NCI-H1694 treated with DMSO at 0.1 percent for 48 hours (cell line): ENCODE measurements at regions not wholly inside any gene's neighbourhood (a gene's known extent, or its start where the extent isn't known, plus 50 kb on each side); places are given as distances from the start of the nearest gene placed in this dataset.
"Not testable (repeated sequence)": the region's sequence is repeated elsewhere in the genome, so short reads cannot be mapped to it uniquely, and the experiment has no call there.

Experiments
- DNase-seq: peaks from one replicate; lab custom pipeline; 2025; lab: John Stamatoyannopoulos, UW

DNA sequence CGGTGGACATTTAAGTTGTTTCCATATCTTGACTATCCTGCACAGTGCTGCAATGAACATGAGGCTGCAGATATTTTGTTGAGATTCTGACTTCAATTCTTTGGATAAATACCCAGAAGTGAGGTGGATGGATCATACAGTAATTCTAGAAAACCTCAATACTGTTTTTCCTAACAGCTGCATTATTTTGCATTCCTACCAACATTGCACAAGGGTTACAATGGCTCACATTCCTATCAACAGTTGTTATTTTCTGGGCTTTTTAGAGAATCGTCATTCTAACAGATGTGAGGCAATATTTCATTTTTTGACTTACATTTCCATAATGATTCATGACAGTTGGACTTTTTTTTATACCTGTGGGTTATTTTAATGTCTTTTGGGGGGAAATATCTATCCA lies 716.9 kb upstream of the ANO3 start:
- DNase-seq = no peak

DNA sequence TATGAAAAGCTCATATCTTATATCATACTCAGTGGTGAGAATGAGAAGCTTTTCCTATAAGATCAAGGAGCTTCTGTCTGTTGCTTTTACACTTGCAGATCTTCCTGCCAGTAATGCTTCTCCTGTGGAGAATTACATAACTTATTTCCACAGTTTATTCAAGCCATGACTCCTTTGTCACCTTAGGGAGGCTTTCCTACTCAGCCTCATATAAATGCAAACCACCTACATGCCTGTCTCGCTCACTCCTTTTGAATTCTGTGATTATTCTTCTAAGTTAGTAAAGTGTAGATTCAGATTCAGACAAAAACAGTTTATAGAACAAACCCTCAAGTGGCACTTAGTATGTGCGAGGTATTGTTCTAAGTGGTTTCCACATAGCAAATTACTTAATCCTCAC lies 716.1 kb upstream of the ANO3 start:
- DNase-seq = no peak

DNA sequence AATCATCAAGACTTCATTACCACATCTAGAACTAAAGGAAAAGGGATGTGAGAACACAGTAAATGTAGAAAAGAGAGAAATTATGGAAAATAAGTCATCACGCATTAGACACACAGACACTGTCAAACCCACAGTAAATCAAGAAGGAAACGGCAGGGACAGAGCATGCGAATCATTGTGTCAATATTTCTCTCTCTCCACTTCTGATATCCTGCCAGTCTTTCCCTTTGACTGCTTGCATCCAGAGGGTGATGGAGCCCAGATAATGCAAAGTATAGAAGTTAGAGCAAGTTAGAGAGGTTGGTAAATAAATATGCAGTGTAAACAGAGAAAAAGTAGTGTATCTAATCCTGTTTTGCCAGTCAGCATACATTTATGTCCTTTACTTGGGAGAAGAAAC lies 706.8 kb upstream of the ANO3 start:
- no peak for DNase-seq

DNA sequence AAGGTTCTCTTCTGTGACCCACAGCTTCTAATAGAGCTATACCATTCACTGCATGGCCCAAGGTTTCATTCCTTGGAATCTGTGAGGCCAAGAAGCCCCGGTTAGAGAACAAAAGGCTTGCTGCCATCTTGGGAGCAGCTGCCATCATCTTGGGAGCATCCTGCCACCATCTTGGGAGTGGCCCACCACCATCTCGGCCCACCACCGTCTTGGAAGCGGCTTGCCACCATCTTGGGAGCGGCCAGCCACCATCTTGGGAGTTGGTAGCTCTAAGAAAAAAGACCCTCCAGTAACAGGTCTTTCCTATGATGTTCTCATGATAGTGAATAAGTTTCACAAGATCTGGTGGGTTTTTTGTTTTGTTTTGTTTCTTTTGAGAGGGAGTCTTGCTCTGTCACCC lies 703.9 kb upstream of the ANO3 start:
- no peak for DNase-seq

DNA sequence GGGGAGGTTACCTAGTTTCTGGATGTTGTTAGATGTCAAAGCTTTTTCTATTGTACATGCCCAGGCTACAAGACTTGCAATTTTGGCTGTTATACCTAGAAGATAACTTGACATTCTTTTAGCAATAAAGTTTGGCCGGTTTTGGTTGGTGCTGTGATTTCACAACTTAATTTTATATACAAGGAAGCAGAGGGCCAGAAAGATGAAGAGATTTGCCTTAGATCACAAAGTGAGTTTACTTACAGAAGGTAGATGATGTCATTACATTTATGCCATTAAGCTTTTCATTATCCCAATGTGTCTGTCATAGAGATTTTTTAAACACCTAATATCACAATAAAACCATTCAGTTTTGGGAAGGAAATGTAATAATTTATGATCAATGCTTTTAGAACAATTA lies 698.7 kb upstream of the ANO3 start:
- DNase-seq = no peak

DNA sequence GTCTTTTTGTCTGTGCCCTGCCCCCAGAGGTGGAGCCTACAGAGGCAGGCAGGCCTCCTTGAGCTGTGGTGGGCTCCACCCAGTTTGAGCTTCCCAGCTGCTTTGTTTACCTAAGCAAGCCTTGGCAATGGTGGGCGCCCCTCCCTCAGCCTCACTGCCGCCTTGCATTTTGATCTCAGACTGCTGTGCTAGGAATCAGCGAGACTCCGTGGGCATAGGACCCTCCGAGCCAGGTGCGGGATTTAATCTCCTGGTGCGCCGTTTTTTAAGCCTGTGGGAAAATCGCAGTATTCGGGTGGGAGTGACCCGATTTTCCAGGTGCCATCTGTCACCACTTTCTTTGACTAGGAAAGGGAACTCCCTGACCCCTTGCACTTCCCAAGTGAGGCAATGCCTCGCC lies 682.7 kb upstream of the ANO3 start:
- not testable (repeated sequence) for DNase-seq

DNA sequence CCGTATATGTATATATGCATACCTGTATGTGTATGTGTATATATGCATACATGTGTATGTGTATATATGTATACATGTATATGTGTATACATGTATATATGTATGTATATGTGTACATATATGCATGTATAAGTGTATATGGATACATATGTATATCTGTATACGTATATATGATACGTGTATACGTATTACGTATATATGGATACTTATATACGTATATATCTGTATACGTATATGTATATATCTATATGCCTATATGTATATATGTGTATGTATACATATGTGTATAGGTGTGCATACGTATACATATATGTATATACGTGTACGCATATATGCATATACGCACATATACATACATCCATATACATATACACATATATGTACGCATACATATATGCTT lies 681.6 kb upstream of the ANO3 start:
- DNase-seq = no peak

DNA sequence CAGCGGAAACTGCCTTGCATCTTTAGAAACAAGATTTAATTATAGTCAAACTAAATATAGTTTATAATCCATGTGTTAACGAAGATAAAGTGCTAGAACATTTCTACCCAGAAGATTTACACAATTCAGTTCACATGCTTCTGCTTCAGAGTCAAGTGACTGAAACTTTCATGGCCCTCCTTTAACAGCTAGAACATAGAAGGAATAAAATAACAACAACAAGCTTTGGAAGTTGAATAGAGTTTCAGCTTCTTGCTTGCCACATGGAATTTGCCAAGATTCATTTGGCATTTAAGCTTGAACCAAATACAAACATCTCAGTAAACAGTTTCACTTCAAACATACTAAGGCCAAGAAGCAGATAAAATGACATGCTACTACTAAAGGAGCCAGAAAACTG lies 676.3 kb upstream of the ANO3 start:
- DNase-seq = no peak

DNA sequence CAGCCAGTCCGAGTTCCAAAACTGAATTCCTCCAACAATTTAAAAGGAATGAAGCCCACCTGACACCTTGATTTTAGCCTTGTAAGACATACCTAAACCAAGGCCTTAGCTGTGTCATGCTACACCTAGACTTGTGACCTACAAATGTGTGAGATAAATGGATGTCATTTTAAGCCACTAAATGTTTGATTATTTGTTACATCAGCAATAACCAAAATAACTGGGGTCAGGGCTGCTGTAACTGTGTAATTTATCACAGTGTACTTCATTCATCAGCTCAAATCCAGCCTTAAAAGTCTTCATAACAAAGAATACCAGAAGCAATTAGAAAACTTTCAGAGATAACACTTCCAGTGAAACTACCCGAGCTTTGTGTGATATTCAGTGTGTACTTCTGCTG lies 673.0 kb upstream of the ANO3 start:
- DNase-seq = no peak

DNA sequence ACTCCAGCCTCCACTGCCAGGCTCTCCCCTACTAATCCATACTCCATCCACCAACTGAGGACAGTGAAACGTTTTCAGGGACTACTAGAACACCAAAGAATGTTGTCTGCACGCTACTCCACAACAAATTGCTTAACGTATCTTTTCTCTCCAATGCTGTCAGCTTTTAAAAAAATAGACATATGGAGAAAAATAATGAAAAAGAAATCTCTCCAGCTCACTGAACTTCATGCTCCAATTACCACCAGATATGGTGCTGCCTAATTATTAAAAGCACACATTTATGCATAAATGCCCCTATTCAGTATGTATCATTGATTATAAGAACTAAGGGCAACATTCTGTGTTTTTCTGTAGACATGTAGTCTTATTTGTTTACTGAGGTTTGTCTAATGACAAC lies 672.2 kb upstream of the ANO3 start:
- no peak for DNase-seq

DNA sequence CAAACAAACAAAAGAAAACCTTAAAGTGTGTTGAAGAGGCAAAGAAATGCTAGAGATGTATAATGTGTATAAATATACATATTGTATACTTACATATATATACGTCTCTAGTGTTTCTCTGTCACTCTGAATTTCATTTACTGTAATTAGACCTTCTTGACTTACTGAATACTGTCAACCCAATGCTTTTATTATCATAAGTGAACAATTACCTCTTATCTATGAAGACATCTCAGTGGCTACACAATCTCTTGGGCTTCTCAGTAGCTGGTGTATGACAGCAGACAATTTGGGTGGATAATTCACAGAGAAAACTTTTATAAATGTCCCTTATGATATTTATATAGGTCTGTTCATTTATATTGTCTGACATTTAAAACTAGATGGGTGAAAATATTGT lies 664.1 kb upstream of the ANO3 start:
- no peak for DNase-seq

DNA sequence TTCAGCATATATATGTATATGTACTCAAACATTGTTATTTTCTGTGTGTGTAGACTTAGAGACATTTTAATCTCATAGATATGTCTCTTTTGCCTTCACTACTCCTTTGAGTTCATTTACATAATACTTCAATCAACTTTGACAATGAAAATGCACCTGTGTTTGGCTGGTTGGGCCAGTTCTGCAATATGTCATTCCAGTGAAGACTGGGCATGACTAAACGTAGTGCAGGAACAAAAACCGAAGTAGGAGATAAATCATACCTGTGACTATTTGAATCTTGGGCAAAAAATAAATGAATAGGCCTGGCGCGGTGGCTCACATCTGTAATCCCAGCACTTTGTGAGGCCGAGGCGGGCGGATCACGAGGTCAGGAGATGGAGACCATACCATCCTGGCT lies 640.0 kb upstream of the ANO3 start:
- no peak for DNase-seq

DNA sequence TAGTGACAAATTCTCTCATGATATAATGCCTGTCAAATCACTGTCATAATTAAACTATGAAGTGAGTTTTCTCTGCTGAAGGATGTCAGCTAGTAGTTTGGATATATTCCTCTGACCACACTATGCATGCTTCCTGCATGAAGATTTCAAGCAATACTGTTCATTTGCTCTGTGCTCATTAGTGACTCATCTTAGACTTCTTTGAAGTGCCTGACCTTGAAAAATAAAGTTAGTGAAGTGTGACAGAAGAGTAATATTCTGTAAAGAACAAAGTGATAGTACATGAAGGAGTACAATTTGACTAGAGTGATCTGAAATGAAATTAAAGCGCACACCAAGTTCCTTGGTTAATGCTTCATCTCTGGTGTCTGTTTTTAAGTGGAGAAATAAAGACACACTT lies 629.5 kb upstream of the ANO3 start:
- no peak for DNase-seq

DNA sequence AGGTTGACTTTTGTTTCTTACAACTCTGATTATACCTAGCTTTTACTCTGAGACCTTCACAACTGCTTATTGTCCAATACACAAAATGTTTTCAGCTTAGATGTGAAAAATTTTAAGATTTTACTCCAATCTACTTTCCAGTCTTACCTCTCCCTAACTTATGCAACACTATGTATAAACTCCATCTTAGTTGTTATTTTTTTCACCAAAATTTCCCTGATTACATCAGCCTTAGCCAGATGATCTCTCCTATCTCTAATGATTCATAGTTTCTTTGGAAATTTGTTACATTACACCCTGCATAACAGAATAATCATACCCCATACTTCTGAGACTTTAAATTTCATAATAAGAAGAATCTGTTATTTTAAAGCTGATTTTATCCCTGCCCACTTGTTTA lies 621.0 kb upstream of the ANO3 start:
- DNase-seq = no peak

DNA sequence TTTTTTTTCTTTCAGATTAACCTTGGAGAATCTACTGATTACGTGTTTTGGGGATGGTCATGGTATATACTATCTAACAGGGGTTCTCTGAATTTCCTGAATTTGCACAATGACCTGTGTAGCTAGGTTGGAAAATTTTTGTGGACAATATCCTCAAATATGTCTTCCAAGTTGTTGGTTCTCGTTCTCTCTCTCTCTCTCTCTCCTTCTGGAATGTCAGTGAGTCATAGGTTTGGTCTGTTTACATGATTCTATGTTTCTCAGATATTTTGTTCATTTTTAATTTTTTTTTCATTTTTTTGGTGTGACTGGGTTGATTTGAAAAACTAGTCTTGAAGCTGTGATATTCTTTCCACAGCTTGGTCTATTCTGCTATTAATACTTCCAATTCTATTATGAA lies 604.0 kb upstream of the ANO3 start:
- DNase-seq = no peak

DNA sequence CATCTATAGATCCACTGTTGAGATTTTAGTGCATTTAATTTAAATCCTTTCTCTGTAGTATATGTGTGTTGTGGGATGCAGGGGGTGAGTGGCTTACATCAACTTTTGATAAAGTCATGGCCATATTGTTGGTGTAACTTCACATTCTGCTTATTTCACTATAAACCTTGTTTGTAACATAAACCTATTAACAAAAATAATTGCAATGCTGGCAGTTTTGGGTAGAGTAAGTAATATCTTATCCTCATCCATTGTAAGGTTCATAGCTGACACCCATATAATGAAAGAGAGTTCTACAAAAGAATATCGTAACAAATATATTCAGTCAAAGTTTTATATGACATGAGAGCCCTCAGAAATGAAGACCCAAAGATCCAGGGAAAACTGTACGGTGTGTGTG lies 601.7 kb upstream of the ANO3 start:
- no peak for DNase-seq

DNA sequence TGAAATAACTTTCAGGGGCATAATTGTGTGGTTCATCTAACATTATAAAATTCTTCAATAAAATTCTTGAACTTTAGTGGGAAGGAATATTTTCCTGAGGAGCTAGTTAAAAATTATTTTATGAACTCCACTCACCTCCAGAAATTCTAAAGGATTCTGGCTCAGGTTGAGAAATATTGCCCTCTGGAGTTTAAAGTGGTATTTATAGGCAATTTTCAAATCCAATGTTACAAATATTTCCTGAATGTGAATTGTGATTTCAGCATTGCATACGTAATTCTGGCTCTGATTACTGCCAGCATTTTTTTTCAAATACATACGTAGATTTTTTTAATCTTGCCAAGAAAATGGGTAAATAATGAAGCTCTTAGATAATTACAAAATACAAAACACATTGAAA lies 598.2 kb upstream of the ANO3 start:
- no peak for DNase-seq

DNA sequence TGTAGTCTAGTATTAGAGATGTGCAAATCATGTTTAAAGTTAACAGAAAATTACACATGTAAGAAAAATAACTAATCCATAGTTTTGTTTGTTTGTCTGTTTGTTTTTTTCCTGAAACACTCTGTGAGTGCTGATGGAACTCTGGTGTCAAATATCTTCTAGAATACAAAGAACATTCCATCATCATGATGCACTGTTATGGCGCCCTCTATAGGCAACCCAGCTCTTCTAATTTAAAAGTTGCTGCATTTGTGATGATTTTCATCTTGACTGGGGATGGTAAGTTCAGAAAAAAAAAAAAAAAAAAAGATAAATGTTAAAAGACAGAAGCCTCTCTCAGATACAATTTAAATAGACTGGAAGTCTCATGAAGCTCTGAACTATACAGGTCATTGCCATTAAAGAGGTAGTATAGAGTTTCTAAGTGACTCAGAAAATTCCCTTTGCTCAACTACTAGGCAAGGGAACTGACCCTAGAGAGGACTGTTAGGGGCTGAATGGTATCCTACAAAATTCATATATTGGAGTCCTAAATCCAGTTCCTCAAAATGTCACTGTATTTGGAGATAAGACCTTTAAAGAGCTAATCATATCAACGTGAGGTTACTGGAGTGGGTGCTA lies 597.2 kb upstream of the ANO3 start:
- no peak for DNase-seq

DNA sequence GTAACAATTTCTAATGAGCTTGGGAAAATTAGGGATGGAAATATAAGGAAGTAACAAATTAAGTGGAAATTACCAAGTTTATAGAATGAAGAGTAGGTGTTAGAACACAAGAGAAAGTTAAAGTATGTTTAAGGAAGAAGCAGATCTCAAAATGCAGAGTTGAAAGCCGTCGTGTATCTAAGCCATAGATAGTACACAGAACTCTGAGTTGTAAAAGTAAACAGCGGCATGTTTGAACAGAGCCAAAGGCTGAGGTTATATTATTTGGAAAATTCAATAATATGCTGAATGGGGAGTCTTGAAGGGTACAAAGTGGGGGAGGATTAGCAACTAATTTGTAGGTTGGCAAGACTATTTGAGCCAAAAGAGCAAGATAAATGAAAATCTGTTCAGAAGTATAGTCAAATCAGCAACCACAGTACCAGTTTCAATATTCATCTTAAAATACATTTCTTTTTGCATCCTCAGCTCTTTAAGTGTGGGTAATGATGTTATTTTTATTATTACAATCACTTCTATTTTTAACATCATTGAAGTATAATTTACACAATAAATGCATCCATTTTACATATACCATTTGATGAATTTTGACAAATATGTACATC lies 594.8 kb upstream of the ANO3 start:
- DNase-seq = no peak

DNA sequence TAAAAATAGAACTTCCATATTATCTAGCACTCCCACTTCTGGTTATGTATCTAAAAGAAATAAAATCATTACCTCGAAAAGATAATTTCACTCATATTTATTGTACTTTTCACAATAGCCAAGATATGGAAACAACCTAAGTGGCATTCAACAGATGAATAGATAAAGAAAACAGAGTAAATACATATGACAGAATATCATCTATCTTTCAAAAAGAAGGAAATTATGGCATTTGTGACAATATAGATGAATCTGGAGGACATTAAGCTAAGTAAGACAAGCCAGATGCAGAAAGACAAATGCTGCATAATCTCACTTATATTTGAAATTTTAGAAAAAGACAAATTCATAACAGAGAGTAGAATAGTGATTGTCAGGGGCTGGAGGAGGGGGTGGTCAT lies 590.0 kb upstream of the ANO3 start:
- DNase-seq = no peak

DNA sequence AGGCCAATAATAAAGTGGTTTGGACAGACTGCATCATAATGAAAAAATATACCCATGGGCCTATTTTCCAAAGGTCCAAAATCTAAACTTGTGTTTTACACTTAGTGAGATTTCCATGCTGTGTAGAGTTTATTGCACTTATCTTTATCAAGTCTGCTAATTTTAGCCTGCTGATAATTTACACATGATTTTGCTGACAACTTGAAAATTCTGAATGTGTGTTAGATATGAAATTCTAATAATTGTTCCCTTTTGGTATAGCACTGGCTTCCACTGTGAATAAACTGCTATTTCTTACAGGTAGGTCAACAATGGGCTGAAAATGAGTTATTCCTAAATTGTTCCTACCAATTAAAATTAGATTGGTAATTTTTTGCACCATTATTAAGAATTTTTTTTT lies 589.1 kb upstream of the ANO3 start:
- DNase-seq = no peak

DNA sequence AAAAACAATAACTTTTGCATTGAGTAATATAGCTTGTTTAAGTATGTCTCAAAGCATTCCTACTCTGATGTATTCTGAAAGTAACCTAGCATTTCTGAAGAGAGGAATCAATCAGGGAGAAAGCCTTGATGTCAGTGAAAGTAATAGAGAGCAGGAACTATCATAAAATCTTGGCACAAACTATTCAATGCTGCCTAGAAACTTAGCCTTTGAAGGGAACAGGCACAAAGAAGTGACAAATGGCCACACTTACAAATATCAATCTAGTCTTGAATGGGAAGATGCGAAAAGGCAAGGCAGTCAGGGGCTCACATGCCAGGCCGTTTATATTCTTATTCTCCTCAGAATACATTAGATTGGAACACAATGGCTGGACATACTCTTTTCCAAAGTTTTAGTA lies 576.5 kb upstream of the ANO3 start:
- no peak for DNase-seq

DNA sequence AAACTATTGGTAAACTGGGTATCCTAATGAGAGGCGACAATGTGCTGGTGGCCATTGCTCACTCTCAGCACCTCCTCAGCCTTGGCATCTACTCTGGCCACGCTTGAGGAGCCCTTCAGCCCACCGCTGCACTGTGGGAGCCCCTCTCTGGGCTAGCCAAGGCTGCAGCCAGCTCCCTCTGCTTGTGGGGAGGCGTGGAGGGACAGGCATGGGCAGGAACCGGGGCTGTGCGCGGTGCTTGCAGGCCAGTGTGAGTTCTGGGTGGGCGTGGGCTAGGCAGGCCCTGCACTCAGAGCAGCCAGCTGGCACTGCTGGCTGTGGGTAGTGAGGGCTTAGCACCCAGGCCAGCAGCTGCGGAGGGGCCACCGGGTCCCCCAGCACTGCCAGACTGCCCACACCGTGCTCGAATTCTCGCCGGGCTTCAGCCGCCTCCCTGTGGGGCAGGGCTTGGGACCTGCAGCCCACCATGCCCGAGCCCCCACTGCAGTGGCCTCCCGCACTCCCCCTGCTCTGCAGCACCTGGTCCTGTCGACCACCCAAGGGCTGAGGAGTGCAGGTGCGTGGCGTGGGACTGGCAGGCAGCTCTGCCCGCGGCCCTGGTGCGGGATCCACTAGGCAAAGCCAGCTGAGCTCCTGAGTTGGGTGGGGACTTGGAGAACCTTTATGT lies 575.9 kb upstream of the ANO3 start:
- DNase-seq = no peak

DNA sequence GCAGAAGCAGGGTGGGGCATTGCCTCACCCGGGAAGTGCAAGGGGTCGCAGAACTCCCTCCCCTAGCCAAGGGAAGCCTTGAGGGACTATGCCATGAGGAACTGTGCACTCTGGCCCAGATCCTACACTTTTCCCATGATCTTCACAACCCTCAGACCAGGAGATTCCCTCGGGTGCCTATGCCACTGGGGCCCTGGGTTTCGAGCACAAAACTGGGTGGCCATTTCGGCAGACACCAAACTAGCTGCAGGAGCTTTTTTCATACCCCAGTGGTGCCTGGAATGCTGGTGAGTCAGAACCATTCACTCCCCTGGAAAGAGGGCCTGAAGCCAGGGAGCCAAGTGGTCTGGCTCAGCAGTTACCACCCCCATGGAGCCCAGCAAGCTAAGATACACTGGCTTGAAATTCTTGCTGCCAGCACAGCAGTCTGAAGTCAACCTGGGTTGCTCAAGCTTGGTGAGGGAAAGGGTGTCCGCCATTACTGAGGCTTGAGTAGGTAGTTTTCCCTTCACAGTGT lies 573.7 kb upstream of the ANO3 start:
- no peak for DNase-seq
